ENCODE measurements at regions not wholly inside any gene's neighbourhood (a gene's known extent, or its start where the extent isn't known, plus 50 kb on each side); places are given as distances from the start of the nearest gene placed in this dataset.

- Histone ChIP-seq H3K4me1 (peaks cover 18 to 29% (median 20%) of the 10 kb centered on the region in 4 donors), H3K27me3 (no peaks in the 10 kb centered on the region), H3K36me3 (no peaks in the 10 kb centered on the region), H3K4me3 (no peak overlapping the region), H3K9me3 (no peaks in the 10 kb centered on the region), H3K27ac (no peak overlapping the region)
- WGBS, 2 donors: 72 to 82% methylated on average over 4 of the region's 4 CpGs
- DNase-seq (no peak), ATAC-seq (ENCODE audit: low FRiP score in 2 of 2) (no peak)
- TF ChIP-seq CTCF (IDR thresholded peaks at IDR 0.05) (no peak), POLR2AphosphoS5 (IDR thresholded peaks at IDR 0.05) (no peak), EP300 (IDR thresholded peaks at IDR 0.05) (no peak), POLR2A (IDR thresholded peaks at IDR 0.05) (no peak)
Measured at GRCh38 chr6:22471746-22472145, 97.6 kb upstream of the HDGFL1 start.

GRCh38 chr6:22473991-22474682 lies 95.2 kb upstream of the HDGFL1 start:
- DNase-seq: no peak

GRCh38 chr6:22476811-22477390 lies 92.5 kb upstream of the HDGFL1 start:
- peaks cover under 1 to 4% (median 2%) of the 10 kb centered on the region in 4 donors for H3K4me1 ChIP-seq
- ATAC-seq (ENCODE audit: low FRiP score in 2 of 2): no peak
- no peaks in the 10 kb centered on the region for H3K9me3 ChIP-seq
- H3K27ac ChIP-seq: no peak overlapping the region
- no peaks in the 10 kb centered on the region for H3K36me3 ChIP-seq
- TF ChIP-seq POLR2AphosphoS5 (IDR thresholded peaks at IDR 0.05) (no peak), EP300 (IDR thresholded peaks at IDR 0.05) (no peak), CTCF (IDR thresholded peaks at IDR 0.05) (no peak), POLR2A (IDR thresholded peaks at IDR 0.05) (no peak)
- WGBS, 2 donors: 42 to 54% methylated on average over 4 of the region's 4 CpGs
- no peak for DNase-seq
- H3K4me3 ChIP-seq: no peak overlapping the region
- H3K27me3 ChIP-seq: no peaks in the 10 kb centered on the region

More at GRCh38 chr6:22473991-22474682, 95.2 kb upstream of the HDGFL1 start:
- no peak overlapping the region for H3K27ac ChIP-seq
- H3K27me3 ChIP-seq: no peaks in the 10 kb centered on the region
- 65 to 68% methylated on average over 7 of the region's 7 CpGs for WGBS, 2 donors
- peak in 1 of 2 donors; percentile 6 for ATAC-seq (ENCODE audit: low FRiP score in 2 of 2)
- no peaks in the 10 kb centered on the region for H3K36me3 ChIP-seq
- H3K4me1 ChIP-seq: peaks cover 16 to 20% (median 16%) of the 10 kb centered on the region in 4 donors
- no peak for TF ChIP-seq POLR2A (IDR thresholded peaks at IDR 0.05)
- TF ChIP-seq POLR2AphosphoS5 (IDR thresholded peaks at IDR 0.05): no peak
- no peak for TF ChIP-seq EP300 (IDR thresholded peaks at IDR 0.05)
- TF ChIP-seq CTCF (IDR thresholded peaks at IDR 0.05): no peak
- H3K4me3 ChIP-seq: no peak overlapping the region
- H3K9me3 ChIP-seq: no peaks in the 10 kb centered on the region

GRCh38 chr6:22497276-22497675 lies 72.1 kb upstream of the HDGFL1 start:
- WGBS, 2 donors: 86 to 87% methylated on average over 3 of the region's 3 CpGs
- H3K27me3 ChIP-seq: no peaks in the 10 kb centered on the region
- no peaks in the 10 kb centered on the region for H3K36me3 ChIP-seq
- ATAC-seq (ENCODE audit: low FRiP score in 2 of 2): no peak
- no peak overlapping the region for H3K4me3 ChIP-seq
- H3K4me1 ChIP-seq: no peaks in the 10 kb centered on the region
- no peak overlapping the region for H3K27ac ChIP-seq
- DNase-seq: no peak
- TF ChIP-seq CTCF (IDR thresholded peaks at IDR 0.05): no peak
- H3K9me3 ChIP-seq: no peaks in the 10 kb centered on the region

GRCh38 chr6:22499815-22500214 lies 69.6 kb upstream of the HDGFL1 start:
- DNase-seq: no peak
- no peak overlapping the region for H3K4me3 ChIP-seq

More at GRCh38 chr6:22499815-22500214, 69.6 kb upstream of the HDGFL1 start:
- no peaks in the 10 kb centered on the region for H3K4me1 ChIP-seq
- ATAC-seq (ENCODE audit: low FRiP score in 2 of 2): no peak
- H3K27ac ChIP-seq: no peak overlapping the region
- H3K27me3 ChIP-seq: no peaks in the 10 kb centered on the region
- TF ChIP-seq POLR2AphosphoS5 (IDR thresholded peaks at IDR 0.05): no peak
- TF ChIP-seq EP300 (IDR thresholded peaks at IDR 0.05): no peak
- no peak for TF ChIP-seq CTCF (IDR thresholded peaks at IDR 0.05)
- TF ChIP-seq POLR2A (IDR thresholded peaks at IDR 0.05): no peak
- no peaks in the 10 kb centered on the region for H3K36me3 ChIP-seq
- no peaks in the 10 kb centered on the region for H3K9me3 ChIP-seq

Measured in upper lobe of left lung (tissue), 6 donors.